Testis (tissue), 2 donors: ENCODE measurements at regions not wholly inside any gene's neighbourhood (a gene's known extent, or its start where the extent isn't known, plus 50 kb on each side); places are given as distances from the start of the nearest gene placed in this dataset.

ENCODE experiments used
- DNase-seq: peaks from one replicate; pipeline ENCODE4 v3.0.0-alpha.2; 2019
- H3K27ac ChIP-seq, 2 donors: fragments of 200-600 bp; sonication (generic); one replicate each; pipeline ENCODE4 v1.5.1; 2019
- H3K27me3 ChIP-seq: fragments of 200-600 bp; sonication (generic); one replicate; pipeline ENCODE4 v1.5.1; 2019
- H3K36me3 ChIP-seq: fragments of 200-600 bp; sonication (generic); one replicate; pipeline ENCODE4 v1.5.1; 2017; ENCODE audit warnings: low read depth; ENCODE audit errors: missing control alignments
- H3K4me1 ChIP-seq: fragments of 200-600 bp; sonication (generic); one replicate; pipeline ENCODE4 v1.5.1; 2019
- H3K4me3 ChIP-seq, 2 donors: fragments of 200-600 bp; sonication (generic); one replicate each; pipeline ENCODE4 v1.5.1; 2017 to 2019
- H3K9me3 ChIP-seq: fragments of 200-600 bp; sonication (generic); one replicate; pipeline ENCODE4 v1.5.1; 2017
- CTCF ChIP-seq, 3 experiments: fragments of 450-650 bp in 2 of 3; fragments of 200-600 bp in 1 of 3; sonication (generic) in 1 of 3; IDR thresholded peaks; one replicate each; pipeline ENCODE4 v1.5.1; 2016 to 2019; ENCODE audit warnings: antibody characterized with exemption in 3 of 3, mild to moderate bottlenecking in 2 of 3, moderate library complexity in 1 of 3
- POLR2A ChIP-seq: fragments of 450-650 bp; IDR thresholded peaks from one replicate; pipeline ENCODE4 v1.6.1; 2017; ENCODE audit warnings: antibody characterized with exemption, mild to moderate bottlenecking, moderate library complexity
- WGBS, 2 donors: methylation state at CpG; one replicate each; pipeline ENCODE4 v1.1.5; 2018; 5-methylcytosine and 5-hydroxymethylcytosine counted together
- intact Hi-C: fragments of 100-400 bp; cut with DNase I; formaldehyde crosslinking; loops from one replicate; pipeline ENCODE4 v1.15.1; 2023; ENCODE audit warnings: low total_unique reads

GRCh38 chrX:13936521-13937225 is 93.0 kb downstream of the GEMIN8 start:
- Histone ChIP-seq H3K4me1 (no peaks in the 10 kb centered on the region), H3K27ac (no peak overlapping the region), H3K36me3 (no peaks in the 10 kb centered on the region), H3K9me3 (no peaks in the 10 kb centered on the region), H3K27me3 (no peaks in the 10 kb centered on the region), H3K4me3 (no peak overlapping the region)
- intact Hi-C loops = no loop called here
- DNase-seq = no peak
- 59 to 69% methylated on average over 9 of the region's 9 CpGs for WGBS, 2 donors
- no peak for TF ChIP-seq POLR2A
- no peak for TF ChIP-seq CTCF (IDR thresholded peaks at IDR 0.05)

- no peaks in the 10 kb centered on the region for H3K9me3 ChIP-seq
- intact Hi-C loops = no loop called here
- no peaks in the 10 kb centered on the region for H3K27me3 ChIP-seq
- DNase-seq = no peak
- H3K4me3 ChIP-seq = no peak overlapping the region
- TF ChIP-seq POLR2A (no peak), CTCF (IDR thresholded peaks at IDR 0.05) (no peak)
- H3K36me3 ChIP-seq = no peaks in the 10 kb centered on the region
- H3K4me1 ChIP-seq = no peaks in the 10 kb centered on the region
- H3K27ac ChIP-seq = no peak overlapping the region
- WGBS, 2 donors = 90 to 92% methylated on average over 2 of the region's 2 CpGs
Measured at GRCh38 chrX:13934731-13935130, 95.0 kb downstream of the GEMIN8 start.

- no peaks in the 10 kb centered on the region for H3K4me1 ChIP-seq
- intact Hi-C loops = no loop called here
- TF ChIP-seq POLR2A (no peak), CTCF (IDR thresholded peaks at IDR 0.05) (no peak)
- H3K9me3 ChIP-seq = no peaks in the 10 kb centered on the region
- WGBS, 2 donors = 84 to 86% methylated on average over 7 of the region's 7 CpGs
- no peak overlapping the region for H3K4me3 ChIP-seq
- DNase-seq = no peak
- no peak overlapping the region for H3K27ac ChIP-seq
- no peaks in the 10 kb centered on the region for H3K36me3 ChIP-seq
- no peaks in the 10 kb centered on the region for H3K27me3 ChIP-seq
Measured at GRCh38 chrX:13933851-13934250, 95.8 kb downstream of the GEMIN8 start.

GRCh38 chrX:13933352-13933751 is 96.3 kb downstream of the GEMIN8 start:
- DNase-seq = no peak
- intact Hi-C loops = no loop called here
- H3K4me1 ChIP-seq = no peaks in the 10 kb centered on the region
- no peak overlapping the region for H3K27ac ChIP-seq
- 86 to 94% methylated on average over 3 of the region's 3 CpGs for WGBS, 2 donors
- H3K4me3 ChIP-seq = no peak overlapping the region
- H3K9me3 ChIP-seq = no peaks in the 10 kb centered on the region
- no peaks in the 10 kb centered on the region for H3K27me3 ChIP-seq
- no peaks in the 10 kb centered on the region for H3K36me3 ChIP-seq
- no peak for TF ChIP-seq POLR2A
- TF ChIP-seq CTCF (IDR thresholded peaks at IDR 0.05) = no peak

- intact Hi-C loops = no loop called here
- Histone ChIP-seq H3K4me3 (no peak overlapping the region), H3K36me3 (no peaks in the 10 kb centered on the region), H3K9me3 (no peaks in the 10 kb centered on the region), H3K4me1 (no peaks in the 10 kb centered on the region), H3K27me3 (no peaks in the 10 kb centered on the region), H3K27ac (no peak overlapping the region)
- TF ChIP-seq POLR2A (no peak), CTCF (IDR thresholded peaks at IDR 0.05) (no peak)
- DNase-seq = no peak
Measured at GRCh38 chrX:13932416-13932815, 97.3 kb downstream of the GEMIN8 start.
